Right renal pelvis (tissue), 4 donors: ENCODE measurements at regions not wholly inside any gene's neighbourhood (a gene's known extent, or its start where the extent isn't known, plus 50 kb on each side); places are given as distances from the start of the nearest gene placed in this dataset.
A peak's percentile ranks its signal among the peaks of the same experiment; 100 is the strongest.
"Not testable (repeated sequence)": the region's sequence is repeated elsewhere in the genome, so short reads cannot be mapped to it uniquely, and the experiment has no call there.

Experiments used
- DNase-seq, 4 donors: peaks; one replicate each; pipeline ENCODE4 v3.0.0-alpha.2; 2013; ENCODE audit warnings: low read depth in 4 of 4, low spot score in 3 of 4, missing footprints in 1 of 4

DNA sequence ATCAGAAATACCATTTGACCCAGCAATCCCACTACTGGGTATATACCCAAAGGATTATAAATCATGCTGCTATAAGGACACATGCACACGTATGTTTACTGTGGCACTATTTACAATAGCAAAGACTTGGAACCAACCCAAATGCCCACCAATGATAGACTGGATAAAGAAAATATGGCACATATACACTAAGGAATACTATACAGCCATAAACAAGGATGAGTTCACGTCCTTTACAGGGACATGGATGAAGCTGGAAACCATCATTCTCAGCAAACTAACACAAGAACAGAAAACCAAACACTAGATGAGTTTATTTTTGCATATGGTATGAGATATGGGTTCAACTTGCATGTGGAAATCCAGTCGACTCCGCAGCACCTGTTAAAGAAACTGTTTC is 168.8 kb upstream of the FGF13 start:
- DNase-seq, result not testable (repeated sequence)

DNA sequence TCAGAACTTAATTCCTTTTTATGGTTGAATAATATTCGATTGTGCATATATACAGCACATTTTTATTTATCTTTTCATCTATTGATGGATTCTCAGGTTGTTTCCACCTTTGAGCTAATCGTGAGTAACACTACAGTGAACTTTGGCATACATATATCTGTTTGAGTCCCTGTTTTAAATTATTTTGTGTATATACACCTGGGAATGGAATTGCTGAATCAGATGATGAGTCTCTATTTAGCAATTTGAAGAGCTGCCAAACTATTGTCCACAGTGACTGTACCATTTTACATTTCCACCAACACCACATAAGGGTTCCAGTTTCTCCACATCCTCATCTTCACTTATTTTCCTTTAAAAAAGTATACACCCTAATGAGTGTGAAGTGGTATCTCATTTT is 166.2 kb upstream of the FGF13 start:
- DNase-seq, result no peak

DNA sequence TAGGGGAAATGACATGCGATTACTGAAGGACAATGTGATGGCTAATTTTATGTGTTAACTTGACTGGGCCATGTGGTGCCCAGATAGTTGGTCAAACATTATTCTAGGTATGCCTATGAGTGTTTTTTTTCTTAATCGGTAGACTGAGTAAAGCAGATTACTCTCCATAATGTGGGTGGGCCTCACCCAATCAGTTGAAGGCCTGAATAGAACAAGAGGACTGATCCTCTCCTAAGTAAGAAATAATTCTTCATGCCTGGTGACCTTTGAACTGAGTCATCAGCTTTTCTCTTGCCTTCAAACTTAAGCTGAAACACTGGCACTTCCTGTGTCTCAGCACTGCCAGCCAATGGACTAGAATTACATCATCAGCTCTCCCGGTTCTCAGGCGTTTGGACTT is 164.0 kb upstream of the FGF13 start:
- no peak for DNase-seq

DNA sequence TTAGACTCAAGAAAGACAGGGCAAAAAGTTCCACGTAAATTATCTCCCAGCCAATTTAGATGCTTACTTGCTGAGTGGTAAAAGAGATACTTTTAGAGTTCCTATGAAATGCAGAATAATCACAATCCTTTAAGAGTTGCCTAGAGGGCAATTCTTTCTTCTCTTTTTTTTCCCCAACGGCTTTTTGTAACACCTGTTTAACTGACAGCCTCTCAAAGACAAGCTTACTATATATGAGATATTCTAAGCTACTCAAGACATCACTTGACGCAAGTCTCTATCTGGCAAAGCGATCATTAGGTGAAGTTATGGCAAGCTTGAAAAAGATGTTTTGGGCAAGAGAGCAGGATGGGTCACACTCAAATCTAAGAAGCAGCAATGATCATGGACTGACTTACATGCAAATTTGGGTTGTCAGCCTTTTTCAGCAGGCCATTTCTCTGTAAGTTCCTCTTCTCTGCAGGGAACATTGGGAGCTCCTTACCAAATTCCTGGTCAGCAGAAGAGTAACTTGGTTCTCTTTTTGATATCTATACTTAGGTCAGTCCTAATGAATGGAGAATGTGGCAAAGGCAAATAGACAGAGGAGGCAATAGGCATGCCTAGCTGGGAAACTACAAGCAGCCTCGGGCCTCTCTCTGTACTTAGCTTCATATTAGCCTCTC is 162.9 kb upstream of the FGF13 start:
- DNase-seq, result no peak

DNA sequence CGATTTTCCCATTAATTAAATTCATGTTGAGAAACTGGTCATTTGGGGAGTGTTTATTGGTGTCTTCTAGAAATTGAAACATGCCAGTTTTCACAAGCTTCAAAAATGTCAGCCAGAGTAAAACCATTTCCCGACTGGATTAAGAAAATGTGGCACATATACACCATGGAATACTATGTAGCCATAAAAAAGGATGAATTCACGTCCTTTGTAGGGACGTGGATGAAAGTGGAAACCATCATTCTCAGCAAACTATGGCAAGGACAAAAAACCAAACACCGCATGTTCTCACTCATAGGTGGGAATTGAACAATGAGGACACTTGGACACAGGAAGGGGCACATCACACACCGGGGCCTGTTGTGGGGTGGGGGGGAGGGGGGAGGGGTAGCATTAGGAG is 162.1 kb upstream of the FGF13 start:
- DNase-seq, result not testable (repeated sequence)

DNA sequence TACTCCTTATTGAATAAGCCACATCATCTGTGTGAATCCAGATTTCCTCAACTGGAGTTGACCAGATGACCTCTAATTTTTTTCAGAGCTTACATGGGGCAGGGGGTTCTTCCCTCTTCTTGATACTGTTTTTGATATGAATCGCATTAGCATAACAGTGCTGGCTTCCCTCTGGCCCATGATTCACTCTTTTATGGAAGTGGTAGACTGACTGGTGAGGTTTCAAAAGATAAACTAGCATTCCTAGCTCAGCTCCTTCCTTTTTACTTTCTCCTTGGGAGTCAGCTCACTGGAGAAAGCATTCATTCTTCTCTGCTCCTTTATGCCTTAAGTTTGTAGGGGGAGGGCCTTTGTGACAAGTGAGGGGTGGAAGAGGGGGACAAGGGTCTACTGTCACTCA is 161.0 kb upstream of the FGF13 start:
- no peak for DNase-seq

DNA sequence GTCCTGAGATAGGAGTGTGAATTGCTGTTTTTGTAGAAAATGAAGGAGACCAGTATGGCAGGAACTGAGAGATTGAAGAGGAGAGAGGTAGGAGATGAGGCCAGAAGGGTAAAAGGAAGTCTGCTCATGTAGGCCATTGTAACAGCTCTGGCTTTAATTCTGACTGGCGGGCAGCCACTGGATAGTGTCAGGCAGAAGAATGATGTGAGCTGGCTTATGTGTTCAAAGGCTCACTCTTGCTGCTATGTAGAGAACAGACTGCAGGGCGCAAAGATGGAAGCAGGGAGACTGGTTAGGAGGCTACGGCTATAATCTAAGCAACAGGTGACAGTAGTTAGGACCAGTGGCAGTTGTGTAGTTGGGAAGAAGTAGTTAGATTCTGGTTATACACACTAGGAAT is 160.2 kb upstream of the FGF13 start:
- DNase-seq, result no peak

DNA sequence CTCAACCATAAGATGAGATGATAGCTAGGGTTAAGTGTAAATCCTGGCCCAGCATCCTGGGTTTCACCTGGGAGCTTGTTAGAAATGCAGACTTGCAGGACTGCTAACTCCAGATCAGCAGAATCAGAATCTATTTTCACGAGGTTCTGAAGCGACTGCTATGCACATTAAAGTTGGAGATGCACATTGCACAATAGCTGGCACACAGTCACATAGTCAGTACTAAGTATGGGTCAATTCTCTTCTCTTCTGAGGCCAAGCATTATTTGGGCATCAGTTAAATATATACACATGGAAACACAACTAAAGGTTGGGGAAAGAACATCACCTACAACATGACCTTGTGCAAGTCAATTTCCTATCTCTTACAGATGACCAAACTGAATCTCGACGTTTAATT is 155.1 kb upstream of the FGF13 start:
- DNase-seq, result no peak

DNA sequence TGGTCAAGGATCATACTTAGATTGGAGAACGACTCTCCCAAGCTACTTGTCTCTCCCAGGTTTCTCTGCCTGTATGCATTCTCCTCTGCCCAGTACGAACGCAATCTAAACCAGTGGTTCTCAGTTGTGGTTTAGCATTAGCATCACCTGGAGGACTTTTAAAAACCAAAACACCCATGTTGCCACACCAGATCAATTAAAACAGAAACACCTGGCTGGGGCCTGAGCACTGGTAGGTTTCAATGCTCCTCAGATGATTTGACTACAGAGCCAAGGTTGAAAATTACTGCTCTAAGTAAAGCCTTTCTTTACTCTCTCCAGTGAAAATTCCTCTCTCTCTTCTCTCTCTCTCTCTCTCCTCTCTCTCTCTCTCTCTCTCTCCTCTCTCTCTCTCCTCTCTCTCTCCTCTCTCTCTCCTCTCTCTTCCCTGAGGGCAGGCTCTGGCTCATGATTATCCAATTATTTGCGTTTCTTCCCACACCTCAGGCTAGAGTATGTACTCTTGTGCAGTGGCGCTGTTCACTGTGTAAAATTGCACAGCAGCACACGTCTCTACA is 153.7 kb upstream of the FGF13 start:
- DNase-seq, result no peak

DNA sequence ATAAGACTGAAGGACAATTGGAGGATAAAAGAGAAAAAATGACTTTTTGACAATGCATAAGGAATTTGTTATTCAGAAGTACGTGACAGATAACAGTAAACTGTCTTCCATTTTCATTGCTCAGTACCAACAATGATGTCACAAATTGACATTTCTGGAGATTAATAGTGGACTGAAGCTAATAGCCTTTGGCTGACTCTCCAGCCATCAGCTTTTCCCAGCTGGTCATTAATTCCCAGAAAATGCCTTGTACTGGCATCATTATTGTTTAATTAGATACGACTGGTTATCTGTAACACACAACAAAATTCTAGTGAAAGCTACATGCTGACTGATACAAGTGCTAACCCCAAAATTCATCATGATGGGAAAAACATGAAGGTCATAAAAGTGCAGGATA is 147.9 kb upstream of the FGF13 start:
- DNase-seq, result no peak

DNA sequence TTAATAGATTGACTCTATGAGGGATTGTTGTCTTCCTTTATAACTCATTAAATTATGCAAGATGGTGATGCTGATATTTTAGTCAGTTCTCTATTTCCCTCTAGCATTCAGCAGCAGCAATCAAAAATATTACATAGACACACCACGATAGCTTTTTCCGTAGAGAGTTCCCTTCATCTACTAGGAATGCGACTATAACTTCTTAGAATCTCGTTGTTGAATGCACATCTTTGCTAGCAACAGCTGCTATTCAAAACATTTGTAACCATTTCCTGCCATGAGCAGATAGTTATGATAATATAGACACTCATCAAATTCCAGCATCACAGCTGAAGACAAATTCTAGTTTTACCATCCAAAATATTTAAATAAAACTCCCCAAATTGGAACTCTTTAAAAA is 147.4 kb upstream of the FGF13 start:
- DNase-seq, result no peak

DNA sequence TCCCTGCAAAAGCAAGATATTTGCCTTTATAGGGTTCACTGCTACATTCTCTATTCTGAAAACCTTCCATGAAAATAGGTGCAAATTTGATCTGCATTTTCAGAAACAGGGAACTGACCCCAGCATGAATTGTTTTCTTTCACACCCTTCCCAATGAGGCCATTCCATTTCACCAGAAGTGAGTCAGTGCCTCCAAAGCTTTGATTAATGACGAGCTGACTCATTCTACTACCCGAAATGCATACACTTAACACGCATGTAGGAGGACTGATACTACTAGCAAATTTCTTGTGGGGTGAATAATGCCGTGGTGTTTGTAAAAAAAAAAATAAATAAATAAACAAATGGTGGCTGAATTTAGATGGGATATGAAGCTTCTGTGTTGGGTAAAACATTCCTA is 146.9 kb upstream of the FGF13 start:
- DNase-seq, result no peak

DNA sequence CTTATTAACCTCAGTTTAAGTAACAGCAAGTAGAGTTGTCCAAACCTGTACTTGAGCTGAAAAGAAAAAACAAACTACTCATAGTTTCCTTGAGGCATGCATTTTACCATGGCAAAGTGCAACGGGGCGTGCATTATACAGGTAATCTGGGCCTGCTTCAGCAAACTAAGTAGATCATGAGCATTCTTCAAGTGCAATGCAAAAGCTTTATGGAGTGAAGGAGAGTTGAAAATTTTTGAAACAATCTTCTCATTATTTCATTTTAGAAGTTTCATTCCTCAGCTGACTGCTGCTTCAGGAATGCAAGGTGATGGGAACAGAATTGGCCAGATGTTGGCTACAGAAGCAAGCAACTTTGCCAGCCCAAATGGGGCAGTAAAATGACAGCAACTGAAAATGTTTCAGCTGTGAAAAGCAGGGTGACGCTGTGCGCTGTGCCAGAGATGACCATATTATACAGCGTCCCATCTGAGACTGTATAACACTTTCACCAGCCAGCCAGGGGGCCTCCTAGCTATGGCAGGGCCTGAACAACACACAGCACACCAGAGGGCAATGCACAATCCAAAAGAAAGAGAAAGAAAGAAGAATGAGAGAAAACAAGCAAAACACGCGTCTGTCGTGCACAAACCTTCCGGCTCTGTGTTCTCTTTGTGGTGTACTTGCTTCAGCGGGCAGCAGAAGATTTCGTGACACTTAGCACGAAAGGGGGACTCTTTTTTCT is 145.5 kb upstream of the FGF13 start:
- no peak for DNase-seq

DNA sequence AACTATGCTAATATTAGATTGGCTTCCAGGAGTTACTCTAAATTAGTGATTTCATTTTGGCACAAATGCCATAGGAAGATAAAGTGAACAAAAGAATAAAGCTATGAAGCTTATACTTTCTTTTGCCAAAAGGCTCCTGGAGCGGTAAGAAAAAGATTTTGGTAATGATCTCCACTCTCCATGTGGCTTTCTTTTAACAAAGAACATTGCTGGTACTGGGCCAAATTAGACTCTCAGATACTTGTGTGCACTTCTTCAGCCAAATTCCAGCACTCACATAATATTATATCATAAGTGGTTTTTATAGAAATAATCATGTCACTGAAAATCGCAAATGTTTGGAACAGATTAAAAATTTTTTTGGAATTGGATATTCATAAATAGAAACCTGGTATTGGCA is 142.4 kb upstream of the FGF13 start:
- DNase-seq, result no peak

DNA sequence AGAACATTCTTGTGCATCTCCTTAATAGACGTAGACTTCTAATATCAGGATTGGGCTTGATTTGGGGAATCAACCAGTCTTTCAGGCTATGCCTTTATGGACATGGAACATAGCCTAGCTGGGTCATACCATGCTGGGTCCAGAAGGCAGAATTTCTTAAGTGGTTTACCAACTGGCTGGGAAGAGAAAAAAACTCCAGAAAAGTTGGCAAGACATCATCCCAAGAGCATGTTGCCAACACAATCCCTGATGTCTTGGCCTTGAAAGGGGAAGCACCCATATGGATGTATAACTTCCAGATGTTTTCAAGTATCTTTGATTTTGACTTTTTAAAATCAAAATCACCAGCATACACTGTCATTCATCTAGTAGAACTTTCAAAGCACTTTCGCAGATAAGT is 138.0 kb upstream of the FGF13 start:
- no peak for DNase-seq

DNA sequence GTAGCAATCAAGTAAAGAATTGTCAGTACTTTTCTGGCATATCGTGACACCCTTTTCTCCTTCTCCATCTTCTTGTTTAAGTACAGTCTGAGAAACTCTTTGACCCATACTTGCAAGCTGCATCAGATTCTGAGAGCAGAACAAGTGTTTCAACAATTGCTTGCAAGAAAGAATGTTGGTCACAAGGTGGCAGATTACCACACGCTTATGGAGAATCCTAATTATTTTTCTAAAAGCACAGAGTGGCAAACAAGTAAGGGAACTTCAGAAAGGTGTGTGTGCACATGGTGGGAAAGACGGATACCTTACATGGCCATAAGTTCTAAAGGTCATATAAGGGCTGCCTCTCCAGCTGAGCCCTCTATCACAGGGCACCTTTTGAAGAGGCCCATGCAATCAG is 136.4 kb upstream of the FGF13 start:
- DNase-seq, result peak in 1 of 4 donors; percentile 6

DNA sequence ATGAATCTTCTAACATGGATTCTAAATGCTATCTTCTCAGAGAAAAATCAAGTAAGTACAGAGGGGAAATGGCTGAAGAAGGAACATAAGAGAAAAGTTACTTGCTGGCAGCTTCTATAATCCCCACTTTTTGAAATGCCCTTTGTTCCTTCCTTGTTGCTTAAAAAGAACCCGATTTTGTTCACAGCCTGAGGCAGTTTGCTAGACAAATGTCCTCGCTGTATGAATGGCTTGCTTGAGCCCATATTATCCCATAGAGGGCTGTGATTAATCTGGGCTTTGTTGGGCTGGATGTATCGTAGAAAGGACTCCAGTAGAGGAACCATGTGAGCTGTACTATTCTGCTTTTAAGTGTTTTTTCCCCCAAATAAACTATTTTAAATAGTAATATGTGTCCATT is 134.3 kb upstream of the FGF13 start:
- no peak for DNase-seq

DNA sequence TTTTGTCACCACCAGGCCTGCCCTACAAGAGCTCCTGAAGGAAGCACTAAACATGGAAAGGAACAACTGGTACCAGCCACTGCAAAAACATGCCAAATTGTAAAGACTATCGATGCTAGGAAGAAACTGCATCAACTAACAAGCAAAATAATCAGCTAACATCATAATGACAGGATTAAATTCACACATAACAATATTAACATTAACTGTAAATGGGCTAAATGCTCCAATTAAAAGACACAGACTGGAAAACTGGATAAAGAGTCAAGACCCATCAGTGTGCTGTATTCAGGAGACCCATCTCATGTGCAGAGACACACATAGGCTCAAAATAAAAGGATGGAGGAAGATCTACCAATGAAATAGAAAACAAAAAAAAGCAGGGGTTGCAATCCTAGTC is 95.9 kb upstream of the FGF13 start:
- not testable (repeated sequence) for DNase-seq

DNA sequence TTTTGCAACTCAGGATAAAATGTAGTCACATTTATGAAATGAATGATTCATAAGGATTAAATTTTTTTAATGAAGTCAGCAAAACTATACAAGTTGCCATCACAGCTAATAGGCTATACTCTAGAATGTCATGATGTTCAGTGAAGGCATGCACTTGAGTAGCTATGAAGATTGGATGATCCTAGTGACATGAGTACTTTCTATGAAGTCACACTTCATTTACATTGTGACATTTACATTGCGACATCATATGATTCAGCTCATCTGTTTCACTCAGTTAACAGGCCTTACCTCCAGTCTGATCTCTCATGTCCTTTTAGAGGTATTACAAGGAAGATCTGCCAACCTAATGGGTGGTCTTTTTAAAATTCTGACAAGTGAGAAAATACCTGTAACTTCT is 82.7 kb upstream of the FGF13 start:
- DNase-seq, result no peak

DNA sequence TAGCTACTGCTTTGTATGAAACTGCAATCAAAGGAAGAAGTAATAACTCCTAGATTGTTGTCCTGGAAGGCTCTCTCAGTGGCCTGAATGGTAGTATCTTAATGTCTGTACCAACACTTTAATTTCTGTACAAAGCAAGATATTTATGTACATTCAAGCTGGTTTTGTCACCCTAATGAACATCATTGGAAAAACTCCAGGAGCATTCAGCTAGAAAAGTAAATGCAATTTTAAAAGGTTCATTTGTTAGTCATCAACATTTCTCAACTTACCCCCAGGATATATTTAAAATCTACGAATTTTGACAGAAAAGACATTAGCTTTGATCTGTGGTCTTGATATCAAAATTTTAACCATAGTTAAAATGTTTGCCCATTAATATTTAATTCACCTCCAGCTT is 80.0 kb upstream of the FGF13 start:
- DNase-seq, result no peak

DNA sequence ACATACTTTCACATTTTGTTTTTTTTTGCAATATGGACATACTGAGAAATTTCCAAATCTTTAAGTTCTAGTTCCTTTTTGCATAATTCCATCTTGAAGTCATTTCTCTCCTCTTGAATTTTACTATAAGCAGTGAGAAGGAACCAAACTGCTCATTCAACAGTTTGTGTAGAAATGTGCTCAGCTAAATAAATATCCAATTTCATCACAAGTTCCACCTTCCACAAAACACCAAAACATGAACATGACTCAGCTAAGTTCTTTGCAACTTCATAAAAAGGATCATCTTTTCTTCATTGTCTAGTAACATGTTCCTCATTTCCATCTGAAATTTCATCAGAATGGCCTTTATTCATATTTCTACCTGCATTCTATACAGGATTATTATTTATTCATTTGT is 77.3 kb upstream of the FGF13 start:
- no peak for DNase-seq

DNA sequence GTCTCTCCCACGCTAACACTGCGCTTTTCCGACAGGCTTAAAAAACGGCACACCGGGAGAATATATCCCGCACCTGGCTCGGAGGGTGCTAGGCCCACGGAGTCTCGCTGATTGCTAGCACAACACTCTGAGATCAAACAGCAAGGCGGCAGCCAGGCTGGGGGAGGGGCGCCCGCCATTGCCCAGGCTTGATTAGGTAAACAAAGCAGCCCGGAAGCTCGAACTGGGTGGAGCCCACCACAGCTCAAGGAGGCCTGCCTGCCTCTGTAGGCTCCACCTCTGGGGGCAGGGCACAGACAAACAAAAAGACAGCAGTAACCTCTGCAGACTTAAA is 67.0 kb upstream of the FGF13 start:
- not testable (repeated sequence) for DNase-seq
